ENCODE measurements at regions not wholly inside any gene's neighbourhood (a gene's known extent, or its start where the extent isn't known, plus 50 kb on each side); places are given as distances from the start of the nearest gene placed in this dataset.

- ATAC-seq (no peak), DNase-seq (ENCODE audit: low read depth, low spot score) (no peak), FAIRE-seq (no peak)
- intact Hi-C loops (cut with micrococcal nuclease; ENCODE audit: unreplicated experiment), result no loop called here
- Histone ChIP-seq H3K4me1 (ENCODE audit: control insufficient read depth, insufficient read depth, low read length) (no peaks in the 10 kb centered on the region), H3K4me2 (ENCODE audit: control insufficient read depth, insufficient read depth) (no peak overlapping the region), H3K27ac (ENCODE audit: control insufficient read depth, insufficient read depth) (no peak overlapping the region), H3K79me2 (ENCODE audit: control insufficient read depth, insufficient read depth, low read length) (no peaks in the 10 kb centered on the region), H3K9me3 (replicated peaks; ENCODE audit: control insufficient read depth, insufficient read depth, low read length) (no peaks in the 10 kb centered on the region), H3K4me3 (no peak overlapping the region), H2AFZ (ENCODE audit: control insufficient read depth, low read depth, low read length) (no peak overlapping the region), H4K20me1 (ENCODE audit: control insufficient read depth, insufficient read depth) (no peaks in the 10 kb centered on the region), H3K27me3 (replicated peaks in 1 of 2; ENCODE audit: control insufficient read depth in 2 of 2, insufficient read depth in 2 of 2, low read length in 1 of 2) (no peaks in the 10 kb centered on the region), H3K9ac (ENCODE audit: control insufficient read depth, insufficient read depth, low read length) (no peak overlapping the region), H3K36me3 (ENCODE audit: control insufficient read depth in 2 of 2, insufficient read depth in 2 of 2, low read length in 1 of 2) (no peaks in the 10 kb centered on the region)
- ChIA-PET CTCF (no interaction called here), SMC1A (ENCODE audit: uncharacterized antibody, unreplicated experiment) (interaction anchor here (3.2 kb wide), 1 partner anchor 274 kb away, joined by 47 read pairs; no protein-coding TSS in a partner anchor), POLR2A (no interaction called here), RAD21 (ENCODE audit: unreplicated experiment) (no interaction called here)
- no TSS peak for BruUV-seq (replicated peaks)
- in situ Hi-C loops (cut with MboI), result no loop called here
- 9% methylated on average over 3 of the region's 3 CpGs for WGBS (ENCODE audit: insufficient coverage, insufficient replicate concordance, low lambda C conversion rate, missing lambda C conversion rate)
- TF ChIP-seq E4F1 (IDR thresholded peaks at IDR 0.05; ENCODE audit: borderline replicate concordance, partially characterized antibody) (no peak), SPI1 (IDR thresholded peaks at IDR 0.05; ENCODE audit: borderline replicate concordance, insufficient read depth, low read depth, low read length) (no peak), MEF2A (IDR thresholded peaks at IDR 0.05; ENCODE audit: insufficient read depth, low read depth, low read length) (no peak)
Measured at GRCh38 chr6:102848210-102848609, 1454.7 kb downstream of the GRIK2 start.

GRCh38 chr6:102841060-102841459 lies 1447.6 kb downstream of the GRIK2 start:
- WGBS (ENCODE audit: insufficient coverage, insufficient replicate concordance, low lambda C conversion rate, missing lambda C conversion rate), result 0% methylated on average over 2 of the region's 2 CpGs
- Histone ChIP-seq H3K27ac (ENCODE audit: control insufficient read depth, insufficient read depth) (no peak overlapping the region), H2AFZ (ENCODE audit: control insufficient read depth, low read depth, low read length) (no peak overlapping the region), H3K36me3 (ENCODE audit: control insufficient read depth in 2 of 2, insufficient read depth in 2 of 2, low read length in 1 of 2) (no peaks in the 10 kb centered on the region), H3K4me3 (no peak overlapping the region), H3K4me1 (ENCODE audit: control insufficient read depth, insufficient read depth, low read length) (no peaks in the 10 kb centered on the region), H3K9ac (ENCODE audit: control insufficient read depth, insufficient read depth, low read length) (no peak overlapping the region), H3K79me2 (ENCODE audit: control insufficient read depth, insufficient read depth, low read length) (no peaks in the 10 kb centered on the region), H3K4me2 (ENCODE audit: control insufficient read depth, insufficient read depth) (no peak overlapping the region), H3K27me3 (replicated peaks in 1 of 2; ENCODE audit: control insufficient read depth in 2 of 2, insufficient read depth in 2 of 2, low read length in 1 of 2) (no peaks in the 10 kb centered on the region), H3K9me3 (replicated peaks; ENCODE audit: control insufficient read depth, insufficient read depth, low read length) (no peaks in the 10 kb centered on the region), H4K20me1 (ENCODE audit: control insufficient read depth, insufficient read depth) (no peaks in the 10 kb centered on the region)
- intact Hi-C loops (cut with micrococcal nuclease; ENCODE audit: unreplicated experiment), result no loop called here
- FAIRE-seq, result no peak
- ATAC-seq, result no peak
- BruUV-seq (replicated peaks), result no TSS peak
- SMC1A ChIA-PET (ENCODE audit: uncharacterized antibody, unreplicated experiment), result no interaction called here
- in situ Hi-C loops (cut with MboI), result no loop called here
- CTCF ChIA-PET, result interaction anchor here (1.0 to 2.0 kb wide), 3 partner anchors 9 to 283 kb away, joined by 3 to 4 read pairs (median 4); no protein-coding TSS in a partner anchor
- no peak for DNase-seq (ENCODE audit: low read depth, low spot score)
- POLR2A ChIA-PET, result no interaction called here
- RAD21 ChIA-PET (ENCODE audit: unreplicated experiment), result no interaction called here
- no peak for TF ChIP-seq ZNF687 (IDR thresholded peaks at IDR 0.05)
- no peak for TF ChIP-seq TBL1XR1 (IDR thresholded peaks at IDR 0.05; ENCODE audit: low read depth, low read length)
- TF ChIP-seq RCOR1 (conservative IDR thresholded peaks at IDR 0.05; ENCODE audit: low read depth, low read length), result no peak
- TF ChIP-seq ZBTB33 (IDR thresholded peaks at IDR 0.05), result no peak
- TF ChIP-seq SRF (IDR thresholded peaks at IDR 0.05; ENCODE audit: low read depth in 2 of 2, low read length in 2 of 2), result no peak
- TF ChIP-seq ETV6 (conservative IDR thresholded peaks at IDR 0.05 in 1 of 2, IDR thresholded peaks at IDR 0.05 in 1 of 2; ENCODE audit: borderline replicate concordance in 1 of 2, low read depth in 1 of 2), result no peak
